Tibial nerve (tissue), 4 donors: ENCODE measurements at regions not wholly inside any gene's neighbourhood (a gene's known extent, or its start where the extent isn't known, plus 50 kb on each side); places are given as distances from the start of the nearest gene placed in this dataset.

ENCODE experiments used
- EP300 ChIP-seq, 2 donors: sonication (generic); formaldehyde crosslinking; IDR thresholded peaks; one replicate each; pipeline ENCODE4 v1.6.1; 2017; ENCODE audit warnings: antibody characterized with exemption in 2 of 2, mild to moderate bottlenecking in 1 of 2
- TF ChIP-seq, protein P1 (sequence below), 5 experiments: fragments of 200-600 bp in 3 of 5; fragments of 450-650 bp in 2 of 5; sonication (generic) in 3 of 5; IDR thresholded peaks; one replicate each; pipeline ENCODE4 v1.5.1; 2016 to 2019; ENCODE audit warnings: antibody characterized with exemption in 5 of 5, mild to moderate bottlenecking in 3 of 5, moderate library complexity in 2 of 5

DNA sequence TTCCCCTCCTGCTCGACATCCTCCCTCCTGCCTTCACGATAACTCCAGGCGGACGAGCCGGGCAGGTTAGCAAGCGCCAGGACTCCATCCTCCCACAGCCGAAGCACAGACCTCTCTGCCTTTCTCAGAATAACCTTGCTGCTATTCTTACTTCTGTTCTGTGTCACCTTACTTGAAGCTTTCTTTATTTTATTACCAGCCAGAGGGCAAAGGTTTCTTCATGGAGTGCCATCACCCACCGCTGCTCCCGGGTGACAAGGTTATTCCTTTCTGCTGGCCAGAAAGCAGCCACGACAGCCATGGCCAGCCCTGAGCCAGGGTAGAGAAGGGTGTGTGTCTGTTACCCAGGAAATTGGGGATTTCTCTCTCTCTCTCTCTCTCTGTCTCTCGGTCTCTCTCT is 227.1 kb downstream of the ANAPC1 start:
- TF ChIP-seq, protein P1, sequence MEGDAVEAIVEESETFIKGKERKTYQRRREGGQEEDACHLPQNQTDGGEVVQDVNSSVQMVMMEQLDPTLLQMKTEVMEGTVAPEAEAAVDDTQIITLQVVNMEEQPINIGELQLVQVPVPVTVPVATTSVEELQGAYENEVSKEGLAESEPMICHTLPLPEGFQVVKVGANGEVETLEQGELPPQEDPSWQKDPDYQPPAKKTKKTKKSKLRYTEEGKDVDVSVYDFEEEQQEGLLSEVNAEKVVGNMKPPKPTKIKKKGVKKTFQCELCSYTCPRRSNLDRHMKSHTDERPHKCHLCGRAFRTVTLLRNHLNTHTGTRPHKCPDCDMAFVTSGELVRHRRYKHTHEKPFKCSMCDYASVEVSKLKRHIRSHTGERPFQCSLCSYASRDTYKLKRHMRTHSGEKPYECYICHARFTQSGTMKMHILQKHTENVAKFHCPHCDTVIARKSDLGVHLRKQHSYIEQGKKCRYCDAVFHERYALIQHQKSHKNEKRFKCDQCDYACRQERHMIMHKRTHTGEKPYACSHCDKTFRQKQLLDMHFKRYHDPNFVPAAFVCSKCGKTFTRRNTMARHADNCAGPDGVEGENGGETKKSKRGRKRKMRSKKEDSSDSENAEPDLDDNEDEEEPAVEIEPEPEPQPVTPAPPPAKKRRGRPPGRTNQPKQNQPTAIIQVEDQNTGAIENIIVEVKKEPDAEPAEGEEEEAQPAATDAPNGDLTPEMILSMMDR (IDR thresholded peaks at IDR 0.05), result no peak
- TF ChIP-seq EP300 (IDR thresholded peaks at IDR 0.05), result no peak
